CD4-positive, alpha-beta memory T cell (primary cell): ENCODE measurements at regions not wholly inside any gene's neighbourhood (a gene's known extent, or its start where the extent isn't known, plus 50 kb on each side); places are given as distances from the start of the nearest gene placed in this dataset.

ENCODE experiments used
- CTCF ChIA-PET: fragments of 350-600 bp; sonication (Branson Sonifier 250); formaldehyde crosslinking; loops from one replicate; lab custom pipeline; 2021; ENCODE audit warnings: inconsistent platforms; ENCODE audit not compliant: partially characterized antibody; lab: Charles Lee
- POLR2A ChIA-PET: fragments of 350-600 bp; sonication (Branson Sonifier 250); formaldehyde crosslinking; loops from one replicate; lab custom pipeline; 2021; ENCODE audit not compliant: partially characterized antibody; lab: Charles Lee
- DNase-seq, 5 donors: peaks; one replicate each; pipeline versions ENCODE4 v3.0.0 to v3.0.0-alpha.2; 2020 to 2022; ENCODE audit warnings: mixed read lengths in 1 of 5
- H3K27ac ChIP-seq: one replicate; pipeline ENCODE4 v1.7.0; 2013; ENCODE audit warnings: low read depth, low read length
- H3K27me3 ChIP-seq: 2 replicates; pipeline ENCODE4 v1.7.0; 2013; ENCODE audit warnings: mild to moderate bottlenecking, low read length, moderate library complexity; ENCODE audit not compliant: insufficient read depth
- H3K36me3 ChIP-seq: 2 replicates; pipeline ENCODE4 v1.7.0; 2013; ENCODE audit warnings: mild to moderate bottlenecking, low read length, moderate library complexity; ENCODE audit not compliant: insufficient read depth
- H3K4me1 ChIP-seq: 2 replicates; pipeline ENCODE4 v1.7.0; 2013; ENCODE audit warnings: mild to moderate bottlenecking, low read length, moderate library complexity; ENCODE audit not compliant: insufficient read depth
- H3K4me3 ChIP-seq, 2 donors: one replicate each; pipeline ENCODE4 v1.7.0; 2013; ENCODE audit warnings: low read length in 2 of 2, mild to moderate bottlenecking in 1 of 2
- H3K9me3 ChIP-seq, 2 donors: one replicate each; pipeline ENCODE4 v1.7.0; 2013; ENCODE audit warnings: low read length in 2 of 2, control low read depth in 1 of 2; ENCODE audit not compliant: control insufficient read depth in 1 of 2
- H3K27ac Mint-ChIP-seq, 7 donors: one replicate each; pipeline ENCODE4 v1.8.0; 2020 to 2021; ENCODE audit warnings: mixed read lengths in 7 of 7, mild to moderate bottlenecking in 6 of 7, inconsistent platforms in 3 of 7, moderate library complexity in 3 of 7
- H3K27me3 Mint-ChIP-seq, 2 donors: one replicate each; pipeline ENCODE4 v1.8.0; 2020 to 2021; ENCODE audit warnings: mixed read lengths in 2 of 2
- H3K36me3 Mint-ChIP-seq, 2 donors: one replicate each; pipeline ENCODE4 v1.8.0; 2020 to 2021; ENCODE audit warnings: mixed read lengths in 2 of 2, inconsistent platforms in 1 of 2, mild to moderate bottlenecking in 1 of 2
- H3K4me1 Mint-ChIP-seq, 4 donors: one replicate each; pipeline ENCODE4 v1.8.0; 2020 to 2021; ENCODE audit warnings: mixed read lengths in 4 of 4, mild to moderate bottlenecking in 1 of 4
- H3K4me3 Mint-ChIP-seq, 8 donors: one replicate each; pipeline ENCODE4 v1.8.0; 2020 to 2021; ENCODE audit warnings: mixed read lengths in 8 of 8, mild to moderate bottlenecking in 7 of 8, moderate library complexity in 6 of 8, inconsistent platforms in 3 of 8
- H3K9me3 Mint-ChIP-seq, 8 donors: one replicate each; pipeline ENCODE4 v1.8.0; 2020 to 2021; ENCODE audit warnings: mixed read lengths in 8 of 8, mild to moderate bottlenecking in 5 of 8, inconsistent platforms in 3 of 8, moderate library complexity in 1 of 8
- intact Hi-C: fragments of 100-400 bp; cut with micrococcal nuclease; formaldehyde crosslinking; loops from one replicate; pipeline ENCODE4 v1.15.1; 2023

DNA sequence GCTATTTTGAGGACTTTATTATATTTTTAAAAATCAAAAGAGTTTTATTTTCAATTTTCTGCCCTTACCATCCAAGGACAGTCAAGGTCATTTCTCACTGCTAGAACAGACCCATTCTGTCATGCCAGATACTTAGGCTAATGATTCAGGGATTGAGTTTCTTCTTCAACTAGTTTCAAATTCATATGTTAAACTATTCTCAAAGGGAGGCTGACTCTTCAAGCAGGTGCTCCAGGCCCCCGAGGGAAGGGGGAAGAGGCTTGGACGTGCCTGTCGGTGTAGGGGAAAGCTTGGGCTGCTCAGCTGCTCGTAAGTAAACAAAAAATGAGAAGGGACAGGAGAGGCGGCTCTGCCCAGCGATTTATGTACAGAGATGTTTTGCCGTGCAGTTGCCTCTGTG, 69.4 kb upstream of the MYLIP start:
- no peaks in the 10 kb centered on the region for H3K36me3 ChIP-seq
- Mint-ChIP-seq H3K27me3 (peaks cover 3 to 4% of the 10 kb centered on the region in 2 donors), H3K4me3 (no peak overlapping the region), H3K9me3 (no peaks in the 10 kb centered on the region), H3K27ac (no peak overlapping the region), H3K36me3 (no peaks in the 10 kb centered on the region), H3K4me1 (peaks cover 0 to 3% (median 1%) of the 10 kb centered on the region in 4 donors)
- ChIA-PET CTCF (no interaction called here), POLR2A (interaction anchor here (0.8 kb wide), 1 partner anchor 71 kb away, joined by 3 read pairs; no protein-coding TSS in a partner anchor)
- no peaks in the 10 kb centered on the region for H3K9me3 ChIP-seq
- intact Hi-C loops: no loop called here
- H3K4me1 ChIP-seq: no peaks in the 10 kb centered on the region
- H3K27me3 ChIP-seq: no peaks in the 10 kb centered on the region
- DNase-seq: no peak
- H3K4me3 ChIP-seq: no peak overlapping the region
- H3K27ac ChIP-seq: no peak overlapping the region

DNA sequence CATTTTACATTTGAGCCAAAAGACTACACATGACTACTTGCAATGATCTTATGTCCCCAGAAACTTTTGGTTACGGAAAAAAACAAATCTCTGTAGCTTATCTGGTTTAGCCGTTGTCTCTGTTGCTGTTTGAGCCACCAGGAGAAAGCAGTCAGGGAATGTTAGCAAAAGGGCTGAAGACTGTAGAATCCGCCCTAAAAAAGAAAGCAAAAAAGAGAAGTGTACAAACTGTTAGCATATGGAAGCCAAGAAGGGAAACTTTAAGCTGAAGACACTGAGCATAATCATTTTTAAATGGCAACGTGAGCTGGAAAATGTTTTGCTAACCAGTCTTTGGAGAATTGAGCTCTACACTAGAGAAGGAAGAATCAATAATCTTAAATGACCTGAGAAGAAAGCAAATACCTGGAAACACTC, 69.9 kb upstream of the MYLIP start:
- Mint-ChIP-seq H3K27me3 (peaks cover 3 to 4% of the 10 kb centered on the region in 2 donors), H3K9me3 (no peaks in the 10 kb centered on the region), H3K36me3 (no peaks in the 10 kb centered on the region), H3K27ac (no peak overlapping the region), H3K4me3 (no peak overlapping the region), H3K4me1 (peaks cover 0 to 3% (median 1%) of the 10 kb centered on the region in 4 donors)
- Histone ChIP-seq H3K27me3 (no peaks in the 10 kb centered on the region), H3K27ac (no peak overlapping the region), H3K4me3 (no peak overlapping the region), H3K9me3 (no peaks in the 10 kb centered on the region), H3K4me1 (no peaks in the 10 kb centered on the region), H3K36me3 (no peaks in the 10 kb centered on the region)
- POLR2A ChIA-PET: interaction anchor here (0.8 kb wide), 1 partner anchor 71 kb away, joined by 3 read pairs; no protein-coding TSS in a partner anchor
- intact Hi-C loops: no loop called here
- CTCF ChIA-PET: no interaction called here
- DNase-seq: no peak

DNA sequence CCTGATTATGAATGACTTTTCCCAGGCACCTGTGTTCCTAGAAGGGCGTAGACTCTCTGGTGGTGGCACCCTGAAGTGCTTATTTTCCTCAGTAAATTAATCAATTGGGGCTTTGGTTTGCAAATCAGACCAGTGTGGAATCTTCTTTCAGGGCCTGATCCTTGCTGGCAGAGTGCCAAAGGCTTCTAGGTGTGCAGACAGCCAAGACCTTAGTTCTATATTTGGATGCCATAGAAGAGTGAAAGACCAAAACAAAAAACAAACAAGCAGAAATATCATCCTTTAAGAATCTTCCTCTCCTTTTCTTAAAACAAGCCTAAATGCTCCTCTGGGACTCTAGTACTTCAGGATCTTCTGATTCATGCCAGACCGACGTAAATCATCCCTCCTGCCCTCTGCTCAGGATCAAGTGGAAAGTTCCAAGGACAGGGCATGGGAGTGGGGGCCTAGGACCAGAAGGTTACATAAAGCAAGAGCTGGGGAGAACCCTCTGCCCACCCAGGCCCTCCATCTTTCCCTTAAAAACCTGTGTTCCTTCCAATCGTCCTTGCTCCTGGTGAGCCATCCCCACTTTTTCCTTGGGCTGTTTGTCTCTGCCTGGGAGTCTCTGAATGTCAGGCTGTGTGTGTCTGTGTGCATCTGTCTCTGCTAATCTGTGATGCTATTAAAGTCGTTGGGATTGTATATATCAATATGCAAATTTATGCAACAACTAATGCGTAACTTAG, 70.5 kb upstream of the MYLIP start:
- H3K36me3 ChIP-seq: no peaks in the 10 kb centered on the region
- no peak overlapping the region for H3K4me3 ChIP-seq
- ChIA-PET POLR2A (no interaction called here), CTCF (no interaction called here)
- Mint-ChIP-seq H3K27me3 (peaks cover 3 to 4% of the 10 kb centered on the region in 2 donors), H3K36me3 (no peaks in the 10 kb centered on the region), H3K4me3 (no peak overlapping the region), H3K9me3 (no peaks in the 10 kb centered on the region), H3K4me1 (peaks cover 0 to 3% (median 1%) of the 10 kb centered on the region in 4 donors), H3K27ac (no peak overlapping the region)
- H3K27ac ChIP-seq: no peak overlapping the region
- H3K27me3 ChIP-seq: no peaks in the 10 kb centered on the region
- no peak for DNase-seq
- H3K9me3 ChIP-seq: no peaks in the 10 kb centered on the region
- H3K4me1 ChIP-seq: no peaks in the 10 kb centered on the region
- intact Hi-C loops: no loop called here

DNA sequence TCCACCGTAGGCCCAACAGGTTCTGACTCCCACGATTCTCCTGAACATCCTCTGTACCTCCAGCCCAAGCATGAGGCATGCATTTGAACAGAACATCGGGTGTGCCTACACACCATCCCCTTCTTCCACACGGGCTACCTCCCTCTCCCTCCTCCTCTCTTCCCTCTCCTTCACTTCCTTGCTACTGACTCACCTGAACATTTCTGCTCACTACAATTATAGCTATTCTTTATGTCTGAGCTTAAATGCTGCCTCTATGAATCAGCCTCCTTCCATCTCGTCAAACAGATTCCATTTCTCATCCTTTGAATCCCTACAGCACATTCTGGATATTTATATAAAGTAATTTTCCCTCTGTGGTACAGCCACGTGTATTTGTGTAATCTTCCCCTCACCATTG, 71.4 kb upstream of the MYLIP start:
- peaks cover 0 to 3% (median 1%) of the 10 kb centered on the region in 4 donors for H3K4me1 Mint-ChIP-seq
- intact Hi-C loops: no loop called here
- Histone ChIP-seq H3K9me3 (no peaks in the 10 kb centered on the region), H3K4me3 (no peak overlapping the region), H3K27ac (no peak overlapping the region), H3K36me3 (no peaks in the 10 kb centered on the region), H3K27me3 (no peaks in the 10 kb centered on the region), H3K4me1 (no peaks in the 10 kb centered on the region)
- H3K9me3 Mint-ChIP-seq: no peaks in the 10 kb centered on the region
- POLR2A ChIA-PET: no interaction called here
- H3K27me3 Mint-ChIP-seq: peaks cover 3 to 4% of the 10 kb centered on the region in 2 donors
- CTCF ChIA-PET: no interaction called here
- no peak overlapping the region for H3K27ac Mint-ChIP-seq
- no peaks in the 10 kb centered on the region for H3K36me3 Mint-ChIP-seq
- no peak overlapping the region for H3K4me3 Mint-ChIP-seq
- DNase-seq: no peak

DNA sequence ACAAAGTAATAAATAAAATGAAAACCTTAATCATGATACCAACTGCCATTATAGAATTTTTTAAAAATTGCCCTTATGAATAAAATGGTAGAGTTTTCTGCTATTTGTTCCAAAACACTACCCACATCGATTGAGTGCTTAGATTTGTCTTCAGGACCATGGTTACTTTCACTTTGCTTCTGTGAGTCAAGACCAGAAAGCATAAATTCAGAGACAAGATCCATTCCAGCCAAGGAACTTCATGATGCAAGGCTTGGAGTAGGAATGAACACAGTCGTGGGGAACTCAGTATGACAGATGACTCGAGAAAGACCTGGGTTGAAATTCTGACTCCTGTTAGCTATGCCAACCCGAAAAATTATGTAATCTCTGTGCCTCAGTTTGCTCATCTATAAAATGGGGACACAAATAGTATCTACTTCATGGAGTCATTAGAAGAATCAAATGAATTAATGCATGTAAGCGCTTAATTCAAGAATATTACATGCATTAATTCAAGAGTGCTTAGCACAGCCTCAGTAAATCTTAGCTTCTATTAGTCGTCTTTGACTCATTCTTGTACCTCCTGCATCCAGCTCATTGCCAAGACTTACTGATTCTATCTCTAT, 72.5 kb upstream of the MYLIP start:
- H3K27ac ChIP-seq: no peak overlapping the region
- intact Hi-C loops: no loop called here
- Mint-ChIP-seq H3K27ac (no peak overlapping the region), H3K4me1 (peaks cover 0 to 3% (median 1%) of the 10 kb centered on the region in 4 donors), H3K27me3 (peaks cover 4 to 5% of the 10 kb centered on the region in 2 donors), H3K4me3 (no peak overlapping the region), H3K9me3 (peaks cover 0 to 2% (median 0%) of the 10 kb centered on the region in 8 donors), H3K36me3 (no peaks in the 10 kb centered on the region)
- no peak overlapping the region for H3K4me3 ChIP-seq
- no peaks in the 10 kb centered on the region for H3K9me3 ChIP-seq
- no peak for DNase-seq
- H3K27me3 ChIP-seq: peaks cover 3% of the 10 kb centered on the region
- CTCF ChIA-PET: no interaction called here
- POLR2A ChIA-PET: interaction anchor here (0.6 kb wide), 1 partner anchor 30 kb away, joined by 3 read pairs; no protein-coding TSS in a partner anchor
- no peaks in the 10 kb centered on the region for H3K4me1 ChIP-seq
- H3K36me3 ChIP-seq: no peaks in the 10 kb centered on the region

DNA sequence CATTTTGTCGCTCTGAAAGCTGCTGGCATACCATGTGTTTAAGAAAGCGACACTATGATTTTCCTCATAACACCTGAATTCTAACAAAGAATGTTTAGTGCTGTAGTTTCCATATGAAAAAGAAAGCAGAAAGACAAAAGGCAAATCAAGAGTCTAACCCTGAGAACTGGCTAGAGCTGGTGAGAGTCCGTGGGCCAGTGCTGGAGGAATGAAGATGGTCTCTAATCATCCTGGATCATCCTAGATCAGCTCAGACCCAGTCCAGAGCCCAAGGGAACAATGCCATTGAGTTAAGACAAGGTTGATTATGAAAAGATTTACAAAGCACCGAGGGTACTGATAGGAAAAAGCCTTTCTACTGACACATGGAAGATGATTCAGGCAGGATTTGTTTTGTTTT, 73.0 kb upstream of the MYLIP start:
- Histone ChIP-seq H3K27ac (no peak overlapping the region), H3K36me3 (no peaks in the 10 kb centered on the region), H3K4me3 (no peak overlapping the region), H3K27me3 (peaks cover 4% of the 10 kb centered on the region), H3K4me1 (no peaks in the 10 kb centered on the region), H3K9me3 (no peaks in the 10 kb centered on the region)
- ChIA-PET POLR2A (no interaction called here), CTCF (no interaction called here)
- Mint-ChIP-seq H3K27ac (no peak overlapping the region), H3K4me3 (peak overlapping the region in 1 of 8 donors; percentile 43), H3K27me3 (peaks cover 4 to 5% of the 10 kb centered on the region in 2 donors), H3K4me1 (peaks cover 0 to 3% (median 1%) of the 10 kb centered on the region in 4 donors), H3K9me3 (peaks cover 0 to 2% (median 0%) of the 10 kb centered on the region in 8 donors), H3K36me3 (no peaks in the 10 kb centered on the region)
- DNase-seq: no peak
- intact Hi-C loops: no loop called here

DNA sequence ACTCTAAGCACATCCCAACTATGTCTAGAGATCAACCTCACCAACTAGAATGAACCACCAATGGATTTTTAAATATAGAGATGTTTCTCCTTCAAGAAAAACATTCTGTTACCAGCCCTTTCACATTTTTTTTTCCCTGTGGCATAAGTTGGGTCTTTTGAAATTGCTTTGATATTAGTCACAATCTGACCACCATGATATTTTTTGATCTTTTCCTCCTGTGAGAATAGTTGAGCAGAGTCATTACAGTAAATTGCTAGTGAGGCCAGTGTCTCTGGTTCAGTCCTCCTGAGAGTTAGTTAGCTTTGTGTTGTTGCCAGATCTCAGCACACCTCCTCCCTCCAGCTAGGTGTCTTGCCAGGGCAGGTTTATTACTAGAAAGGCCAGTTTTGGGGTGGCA, 79.7 kb upstream of the MYLIP start:
- Histone ChIP-seq H3K4me3 (no peak overlapping the region), H3K9me3 (no peaks in the 10 kb centered on the region), H3K4me1 (no peaks in the 10 kb centered on the region), H3K27ac (no peak overlapping the region), H3K27me3 (peaks cover 4% of the 10 kb centered on the region), H3K36me3 (no peaks in the 10 kb centered on the region)
- H3K27ac Mint-ChIP-seq: peak overlapping the region in 1 of 7 donors; percentile 86
- ChIA-PET CTCF (no interaction called here), POLR2A (no interaction called here)
- H3K27me3 Mint-ChIP-seq: peaks cover 1 to 3% of the 10 kb centered on the region in 2 donors
- H3K4me3 Mint-ChIP-seq: no peak overlapping the region
- DNase-seq: no peak
- H3K4me1 Mint-ChIP-seq: no peaks in the 10 kb centered on the region
- H3K9me3 Mint-ChIP-seq: peaks cover 0 to 2% (median 0%) of the 10 kb centered on the region in 8 donors
- H3K36me3 Mint-ChIP-seq: no peaks in the 10 kb centered on the region
- intact Hi-C loops: no loop called here
